ENCODE measurements at regions not wholly inside any gene's neighbourhood (a gene's known extent, or its start where the extent isn't known, plus 50 kb on each side); places are given as distances from the start of the nearest gene placed in this dataset.

DNA sequence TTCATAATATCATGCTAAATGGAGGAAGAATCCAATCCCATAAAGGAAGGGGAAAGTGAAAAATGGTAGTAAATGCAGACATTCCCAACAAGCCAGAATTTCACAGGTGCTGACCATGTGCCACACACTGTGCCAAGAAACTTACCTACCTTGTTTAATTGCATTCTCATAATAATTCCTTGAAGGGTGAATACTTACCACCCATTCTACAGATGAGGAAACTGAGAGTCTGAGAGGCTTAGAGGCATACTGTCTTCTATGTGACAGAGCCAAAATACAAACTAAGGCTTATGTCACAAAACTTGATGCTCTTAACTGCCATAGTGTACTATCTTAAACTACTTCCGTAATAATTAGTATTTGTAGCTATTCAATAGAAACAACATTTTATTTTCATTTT lies 454.7 kb downstream of the UTRN start (continued):
- TF ChIP-seq ZNF462 (CRISPR knock-in tag; IDR thresholded peaks at IDR 0.05) (no peak), CTCF (conservative IDR thresholded peaks at IDR 0.05; ENCODE audit: low read depth in 2 of 2) (no peak), ZNF331 (CRISPR knock-in tag; IDR thresholded peaks at IDR 0.05; ENCODE audit: low read depth) (no peak), JUNB (IDR thresholded peaks at IDR 0.05; ENCODE audit: unreplicated experiment) (no peak)

DNA sequence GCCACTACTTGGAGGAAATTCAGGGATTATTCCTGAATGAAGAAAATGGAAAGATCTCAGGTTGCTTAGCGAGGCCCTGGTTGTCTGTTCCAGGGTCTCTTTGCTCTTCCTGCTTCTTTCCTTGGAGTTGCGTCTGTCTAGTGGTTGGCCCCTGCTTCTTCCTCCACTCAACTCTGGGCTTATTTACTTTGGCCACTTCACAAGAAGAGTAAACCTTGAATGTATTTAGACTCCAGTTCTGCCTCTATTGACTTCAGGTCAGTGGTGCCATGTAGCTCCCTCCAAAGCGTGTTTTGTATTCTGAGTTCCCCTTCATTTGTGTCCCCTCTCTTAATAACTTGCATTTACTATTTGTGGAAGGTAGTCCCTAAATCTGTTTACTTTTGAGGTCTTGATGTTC lies 456.5 kb downstream of the UTRN start:
- Histone ChIP-seq H3K79me2 (replicated peaks; ENCODE audit: insufficient read depth) (no peaks in the 10 kb centered on the region), H2AFZ (no peak overlapping the region), H4K20me1 (replicated peaks; ENCODE audit: insufficient read depth) (no peaks in the 10 kb centered on the region), H3K36me3 (ENCODE audit: insufficient read depth) (no peaks in the 10 kb centered on the region), H3K4me3 (no peak overlapping the region), H3K4me1 (ENCODE audit: insufficient read depth) (peaks cover 13% of the 10 kb centered on the region), H3K4me2 (no peak overlapping the region), H3F3A (replicated peaks; ENCODE audit: low read depth) (no peaks in the 10 kb centered on the region), H3K27me3 (ENCODE audit: insufficient read depth) (no peaks in the 10 kb centered on the region), H3K9me2 (ENCODE audit: insufficient read depth) (no peaks in the 10 kb centered on the region), H3K27ac (ENCODE audit: low read depth) (no peak overlapping the region)
- no peaks in the 10 kb centered on the region for H3K36me3 Mint-ChIP-seq (ENCODE audit: low read depth)
- H3K9me3 Mint-ChIP-seq = no peaks in the 10 kb centered on the region
- no peak for DNase-seq (ENCODE audit: low spot score)
- H3K4me1 Mint-ChIP-seq = peaks cover 18% of the 10 kb centered on the region
- H3K4me3 Mint-ChIP-seq = no peak overlapping the region
- H3K27ac Mint-ChIP-seq = peak overlapping the region; percentile 55; the same call in 1 of the 2 replicates
- no peaks in the 10 kb centered on the region for H3K27me3 Mint-ChIP-seq (ENCODE audit: insufficient read depth, low read depth, poor library complexity)
- ATAC-seq = no peak
- no peak for TF ChIP-seq POLR2AphosphoS5 (IDR thresholded peaks at IDR 0.05; ENCODE audit: low read depth)
- TF ChIP-seq STAT1 (IDR thresholded peaks at IDR 0.05; ENCODE audit: unreplicated experiment) = no peak
- TF ChIP-seq CREB1 (CRISPR knock-in tag; IDR thresholded peaks at IDR 0.05; ENCODE audit: low read depth) = no peak
- TF ChIP-seq JUNB (IDR thresholded peaks at IDR 0.05; ENCODE audit: unreplicated experiment) = no peak
- TF ChIP-seq EZH2phosphoT487 (IDR thresholded peaks at IDR 0.05; ENCODE audit: unreplicated experiment) = no peak
- TF ChIP-seq CTCF (conservative IDR thresholded peaks at IDR 0.05; ENCODE audit: low read depth in 2 of 2) = no peak
- no peak for TF ChIP-seq EZH2 (IDR thresholded peaks at IDR 0.05; ENCODE audit: low read depth, unreplicated experiment)
- no peak for TF ChIP-seq ZNF114 (CRISPR knock-in tag; IDR thresholded peaks at IDR 0.05)

Data from GM23338 (cell line).